GM19240 (cell line): ENCODE measurements at regions not wholly inside any gene's neighbourhood (a gene's known extent, or its start where the extent isn't known, plus 50 kb on each side); places are given as distances from the start of the nearest gene placed in this dataset.

Experiments
- DNase-seq: peaks from one replicate; pipeline ENCODE4 v3.0.0; 2011; ENCODE audit warnings: low spot score; ENCODE audit not compliant: insufficient read length

GRCh38 chr6:25219216-25219916 lies 59.8 kb upstream of the CARMIL1 start:
- no peak for DNase-seq

GRCh38 chr6:25219917-25220278 lies 59.3 kb upstream of the CARMIL1 start:
- no peak for DNase-seq

GRCh38 chr6:25220857-25221256 lies 58.3 kb upstream of the CARMIL1 start:
- no peak for DNase-seq

GRCh38 chr6:25222006-25222678 lies 57.0 kb upstream of the CARMIL1 start:
- no peak for DNase-seq

GRCh38 chr6:25223490-25223991 lies 55.6 kb upstream of the CARMIL1 start:
- peak; percentile 30 for DNase-seq

GRCh38 chr6:25224242-25224641 lies 54.9 kb upstream of the CARMIL1 start:
- DNase-seq = no peak

GRCh38 chr6:25227854-25228253 lies 51.3 kb upstream of the CARMIL1 start:
- DNase-seq = no peak
